ENCODE measurements at regions not wholly inside any gene's neighbourhood (a gene's known extent, or its start where the extent isn't known, plus 50 kb on each side); places are given as distances from the start of the nearest gene placed in this dataset.
A peak's percentile ranks its signal among the peaks of the same experiment; 100 is the strongest.
"Not testable (repeated sequence)": the region's sequence is repeated elsewhere in the genome, so short reads cannot be mapped to it uniquely, and the experiment has no call there.

DNA sequence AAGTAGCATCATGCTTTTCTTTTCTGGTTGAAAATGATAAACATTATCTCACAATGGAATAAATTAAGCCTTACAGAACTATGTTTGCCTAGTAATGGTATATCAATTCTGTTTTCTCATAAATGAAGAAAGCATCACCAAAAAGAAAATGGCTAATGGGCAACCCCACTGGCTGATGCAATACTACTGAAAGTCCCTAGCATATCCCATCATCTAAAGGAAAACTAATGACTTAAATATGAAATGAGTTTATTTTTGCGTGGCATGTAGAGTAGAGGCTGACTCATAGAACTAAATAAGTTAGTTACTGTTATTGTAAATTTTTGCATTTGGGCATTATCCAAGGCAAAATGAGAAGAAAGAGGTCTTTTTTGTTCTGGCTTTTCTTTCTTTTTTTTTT, 1156.3 kb upstream of the SEL1L start:
- Histone ChIP-seq H3K9me3 (no peaks in the 10 kb centered on the region), H3K36me3 (no peaks in the 10 kb centered on the region), H3K4me1 (replicated peaks) (no peaks in the 10 kb centered on the region), H3K27ac (no peak overlapping the region), H3K27me3 (replicated peaks; ENCODE audit: insufficient read depth) (no peaks in the 10 kb centered on the region), H3K4me3 (no peak overlapping the region)
- WGBS = 71% methylated on average over 1 of the region's 1 CpG
- DNase-seq (ENCODE audit: low spot score) = no peak
- TF ChIP-seq, protein P1, sequence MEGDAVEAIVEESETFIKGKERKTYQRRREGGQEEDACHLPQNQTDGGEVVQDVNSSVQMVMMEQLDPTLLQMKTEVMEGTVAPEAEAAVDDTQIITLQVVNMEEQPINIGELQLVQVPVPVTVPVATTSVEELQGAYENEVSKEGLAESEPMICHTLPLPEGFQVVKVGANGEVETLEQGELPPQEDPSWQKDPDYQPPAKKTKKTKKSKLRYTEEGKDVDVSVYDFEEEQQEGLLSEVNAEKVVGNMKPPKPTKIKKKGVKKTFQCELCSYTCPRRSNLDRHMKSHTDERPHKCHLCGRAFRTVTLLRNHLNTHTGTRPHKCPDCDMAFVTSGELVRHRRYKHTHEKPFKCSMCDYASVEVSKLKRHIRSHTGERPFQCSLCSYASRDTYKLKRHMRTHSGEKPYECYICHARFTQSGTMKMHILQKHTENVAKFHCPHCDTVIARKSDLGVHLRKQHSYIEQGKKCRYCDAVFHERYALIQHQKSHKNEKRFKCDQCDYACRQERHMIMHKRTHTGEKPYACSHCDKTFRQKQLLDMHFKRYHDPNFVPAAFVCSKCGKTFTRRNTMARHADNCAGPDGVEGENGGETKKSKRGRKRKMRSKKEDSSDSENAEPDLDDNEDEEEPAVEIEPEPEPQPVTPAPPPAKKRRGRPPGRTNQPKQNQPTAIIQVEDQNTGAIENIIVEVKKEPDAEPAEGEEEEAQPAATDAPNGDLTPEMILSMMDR (IDR thresholded peaks at IDR 0.05) = no peak
- no peak for TF ChIP-seq POLR2A (IDR thresholded peaks at IDR 0.05)
- TF ChIP-seq POLR2AphosphoS5 (IDR thresholded peaks at IDR 0.05) = no peak
- intact Hi-C loops (cut with DNase I) = no loop called here

DNA sequence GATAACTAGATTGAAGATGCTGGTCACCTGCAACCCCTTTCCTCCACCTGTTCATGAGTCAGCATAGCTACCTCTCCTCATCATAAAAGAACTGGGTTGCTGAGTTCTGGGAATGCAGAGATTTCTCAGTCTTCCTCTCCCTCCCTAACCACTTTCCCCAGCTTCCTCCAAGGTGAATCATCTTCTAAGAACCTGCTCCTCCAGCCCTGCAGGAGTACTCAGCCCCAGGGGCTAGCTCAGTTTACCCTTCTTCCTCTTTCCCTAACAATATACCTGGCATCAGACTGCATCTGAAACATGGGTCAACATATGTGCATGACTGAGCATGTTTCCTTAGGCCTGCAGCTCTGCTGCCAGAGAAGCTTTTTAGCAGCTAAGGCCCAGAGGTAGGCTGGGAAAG, 1157.5 kb upstream of the SEL1L start:
- H3K27me3 ChIP-seq (replicated peaks; ENCODE audit: insufficient read depth); H3K4me3 ChIP-seq; intact Hi-C loops (cut with DNase I); H3K36me3 ChIP-seq; DNase-seq (ENCODE audit: low spot score); H3K4me1 ChIP-seq (replicated peaks); H3K27ac ChIP-seq; H3K9me3 ChIP-seq: not testable (repeated sequence)

DNA sequence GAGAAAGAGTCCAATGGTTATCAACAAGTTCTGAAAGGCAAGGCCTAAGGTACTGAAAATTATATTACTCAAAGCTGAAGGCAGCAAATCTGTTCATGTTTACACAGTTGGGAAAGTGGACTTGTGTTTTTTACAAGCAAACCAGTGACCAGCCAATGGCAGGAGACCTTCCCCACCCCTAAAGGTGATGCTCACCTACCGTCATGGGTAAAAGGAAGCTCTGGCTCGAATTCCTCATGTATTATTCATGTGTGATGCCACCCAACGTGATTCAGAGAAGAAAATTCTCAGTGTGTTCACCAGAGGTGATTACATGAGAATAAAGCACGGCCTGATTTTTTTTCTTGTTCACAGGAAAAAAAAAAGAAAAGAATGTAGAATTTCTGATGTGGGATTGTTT, 1161.2 kb upstream of the SEL1L start:
- no peaks in the 10 kb centered on the region for H3K36me3 ChIP-seq
- no peak overlapping the region for H3K4me3 ChIP-seq
- intact Hi-C loops (cut with DNase I) = no loop called here
- no peak for DNase-seq (ENCODE audit: low spot score)
- TF ChIP-seq, protein P1 (IDR thresholded peaks at IDR 0.05) = no peak
- TF ChIP-seq POLR2AphosphoS5 (IDR thresholded peaks at IDR 0.05) (no peak), POLR2A (IDR thresholded peaks at IDR 0.05) (no peak)
- H3K27ac ChIP-seq = no peak overlapping the region
- H3K9me3 ChIP-seq = no peaks in the 10 kb centered on the region
- no peaks in the 10 kb centered on the region for H3K4me1 ChIP-seq (replicated peaks)
- no peaks in the 10 kb centered on the region for H3K27me3 ChIP-seq (replicated peaks; ENCODE audit: insufficient read depth)
- 92% methylated on average over 4 of the region's 4 CpGs for WGBS

DNA sequence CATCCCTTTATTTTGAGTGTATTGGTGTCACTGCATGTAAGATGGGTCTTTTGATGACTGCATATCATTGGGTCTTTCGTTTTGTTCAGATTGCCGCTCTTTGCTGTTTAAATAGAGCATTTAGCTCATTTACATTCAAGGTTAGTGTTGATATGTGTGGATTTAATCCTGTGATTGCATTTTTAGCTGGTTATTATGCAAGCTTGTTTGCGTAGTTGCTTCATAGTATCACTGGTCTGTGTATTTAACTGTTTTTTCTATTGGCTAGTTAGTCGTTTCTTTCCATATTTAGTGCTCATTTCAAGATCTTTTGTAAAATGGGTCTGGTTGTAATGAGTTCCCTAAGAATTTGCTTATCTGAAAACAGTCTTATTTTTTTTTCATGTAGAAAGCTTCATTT, 1170.6 kb upstream of the SEL1L start:
- WGBS = 69% methylated on average over 4 of the region's 4 CpGs
- intact Hi-C loops (cut with DNase I) = no loop called here
- TF ChIP-seq POLR2A (IDR thresholded peaks at IDR 0.05) = no peak
- TF ChIP-seq, protein P1 (IDR thresholded peaks at IDR 0.05) = no peak
- no peak for TF ChIP-seq POLR2AphosphoS5 (IDR thresholded peaks at IDR 0.05)
- Histone ChIP-seq H3K27me3 (replicated peaks; ENCODE audit: insufficient read depth) (no peaks in the 10 kb centered on the region), H3K27ac (no peak overlapping the region), H3K36me3 (no peaks in the 10 kb centered on the region), H3K4me1 (replicated peaks) (no peaks in the 10 kb centered on the region), H3K4me3 (no peak overlapping the region), H3K9me3 (no peaks in the 10 kb centered on the region)
- DNase-seq (ENCODE audit: low spot score) = no peak

DNA sequence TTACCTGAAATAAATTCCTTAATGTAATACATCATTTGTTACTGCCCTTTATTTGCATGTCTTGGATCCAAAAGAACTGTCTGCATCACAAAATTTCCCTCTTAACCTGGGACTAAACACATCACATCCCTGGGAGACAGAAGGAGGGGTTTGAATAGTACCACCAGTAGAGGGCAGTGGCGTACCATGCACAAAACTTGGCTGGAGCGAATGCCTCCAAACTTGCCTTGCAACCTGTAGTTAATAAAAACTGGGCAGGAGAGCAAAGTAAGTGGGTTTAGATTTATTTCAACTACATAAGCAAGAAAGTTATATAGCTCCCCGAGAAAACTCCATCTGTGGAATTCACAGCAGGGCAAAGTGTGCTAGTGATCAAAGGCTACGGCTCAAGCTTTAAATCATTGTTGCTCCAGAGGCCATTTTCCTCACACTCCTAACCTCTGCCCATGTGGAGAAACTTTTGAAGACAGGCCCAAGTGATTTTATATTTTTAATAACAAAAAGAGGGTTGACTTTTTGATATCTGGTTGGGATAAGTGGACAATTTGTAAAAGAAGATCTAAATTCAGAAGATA, 1176.7 kb upstream of the SEL1L start:
- WGBS = 47% methylated on average over 4 of the region's 4 CpGs
- Histone ChIP-seq H3K27ac (no peak overlapping the region), H3K36me3 (no peaks in the 10 kb centered on the region), H3K27me3 (replicated peaks; ENCODE audit: insufficient read depth) (no peaks in the 10 kb centered on the region), H3K9me3 (no peaks in the 10 kb centered on the region), H3K4me3 (no peak overlapping the region), H3K4me1 (replicated peaks) (no peaks in the 10 kb centered on the region)
- TF ChIP-seq POLR2AphosphoS5 (IDR thresholded peaks at IDR 0.05) = no peak
- TF ChIP-seq, protein P1 (IDR thresholded peaks at IDR 0.05) = peak; percentile 18 to 64 (median 62)
- intact Hi-C loops (cut with DNase I) = no loop called here
- DNase-seq (ENCODE audit: low spot score) = peak; percentile 65

Data from prostate gland (tissue), 2 donors.